H1 (cell line): ENCODE measurements at regions not wholly inside any gene's neighbourhood (a gene's known extent, or its start where the extent isn't known, plus 50 kb on each side); places are given as distances from the start of the nearest gene placed in this dataset.

Experiments used
- ASH2L ChIP-seq: fragments of 200-600, 300-600 bp; sonication (generic); IDR thresholded peaks from one replicate; pipeline ENCODE4 v1.7.1; 2017; ENCODE audit warnings: low read length
- GTF2F1 ChIP-seq: IDR thresholded peaks from 2 replicates; pipeline ENCODE4 v1.6.1; 2012; ENCODE audit warnings: low read depth, low read length, improper control_type of control experiment, borderline replicate concordance
- RNF2 ChIP-seq: fragments of 200-900, 300-1000 bp; sonication (generic); IDR thresholded peaks from 2 replicates; pipeline ENCODE4 v1.7.1; 2016; ENCODE audit warnings: borderline replicate concordance, low read depth, mild to moderate bottlenecking, antibody characterized with exemption, low read length; ENCODE audit not compliant: poor library complexity, severe bottlenecking; ENCODE audit errors: missing control alignments
- SAP30 ChIP-seq: fragments of 300-600 bp; sonication (generic); IDR thresholded peaks from 2 replicates; pipeline ENCODE4 v1.7.1; 2012; ENCODE audit warnings: low read length, moderate library complexity, mild to moderate bottlenecking, inconsistent platforms; ENCODE audit not compliant: insufficient read depth, insufficient replicate concordance

DNA sequence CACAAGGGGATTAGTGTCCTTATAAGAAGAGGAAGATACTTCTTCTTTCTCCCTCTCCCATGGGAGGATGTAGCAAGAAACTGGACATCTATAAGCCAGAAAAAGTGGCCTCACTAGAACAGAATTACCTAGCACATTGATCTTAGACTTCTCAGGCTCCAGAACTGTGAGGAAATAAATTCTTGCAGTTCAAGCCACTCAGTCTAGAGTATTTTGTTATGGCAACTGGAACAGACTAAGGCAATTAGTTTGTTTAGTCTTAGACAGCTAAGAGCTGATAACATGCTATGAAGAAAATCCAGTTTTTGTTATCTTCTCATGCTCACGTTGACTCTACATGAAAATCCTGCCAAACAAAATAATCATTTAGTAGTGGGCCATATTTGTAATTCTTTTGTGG, 627.6 kb upstream of the PHF14 start (continued):
- no peak for TF ChIP-seq SAP30
- no peak for TF ChIP-seq RNF2
- no peak for TF ChIP-seq GTF2F1
- TF ChIP-seq ASH2L: no peak
